ENCODE measurements at regions not wholly inside any gene's neighbourhood (a gene's known extent, or its start where the extent isn't known, plus 50 kb on each side); places are given as distances from the start of the nearest gene placed in this dataset.
"Not testable (repeated sequence)": the region's sequence is repeated elsewhere in the genome, so short reads cannot be mapped to it uniquely, and the experiment has no call there.

GRCh38 chr14:38047195-38047902 lies 160.4 kb upstream of the SSTR1 start:
- Histone ChIP-seq H3K27me3 (ENCODE audit: low read length) (no peaks in the 10 kb centered on the region), H3K9me3 (ENCODE audit: insufficient read depth, low read length) (no peaks in the 10 kb centered on the region), H2AFZ (ENCODE audit: low read depth, low read length, severe bottlenecking) (no peak overlapping the region), H3K9me2 (replicated peaks; ENCODE audit: insufficient read depth, low read length) (0 out of 2 replicates have a peak, but pooled peaks cover 3% of the 10 kb centered on the region), H3K79me2 (ENCODE audit: insufficient read depth, low read length) (no peaks in the 10 kb centered on the region), H3K27ac (ENCODE audit: low read depth, low read length) (no peak overlapping the region), H3K9ac (ENCODE audit: low read length) (no peak overlapping the region), H3K4me2 (ENCODE audit: low read depth, low read length, poor library complexity, severe bottlenecking) (no peak overlapping the region), H3K4me3 (ENCODE audit: insufficient read depth, low read length, poor library complexity, severe bottlenecking) (no peak overlapping the region), H3K36me3 (ENCODE audit: low read length) (no peaks in the 10 kb centered on the region), H3F3A (ENCODE audit: insufficient read depth) (no peaks in the 10 kb centered on the region), H4K20me1 (ENCODE audit: low read depth, low read length) (no peaks in the 10 kb centered on the region)
- TF ChIP-seq CTCF (IDR thresholded peaks at IDR 0.05; ENCODE audit: insufficient read depth, low read length, poor library complexity, severe bottlenecking) (no peak), EZH2phosphoT487 (conservative IDR thresholded peaks at IDR 0.05; ENCODE audit: low read length) (no peak)

DNA sequence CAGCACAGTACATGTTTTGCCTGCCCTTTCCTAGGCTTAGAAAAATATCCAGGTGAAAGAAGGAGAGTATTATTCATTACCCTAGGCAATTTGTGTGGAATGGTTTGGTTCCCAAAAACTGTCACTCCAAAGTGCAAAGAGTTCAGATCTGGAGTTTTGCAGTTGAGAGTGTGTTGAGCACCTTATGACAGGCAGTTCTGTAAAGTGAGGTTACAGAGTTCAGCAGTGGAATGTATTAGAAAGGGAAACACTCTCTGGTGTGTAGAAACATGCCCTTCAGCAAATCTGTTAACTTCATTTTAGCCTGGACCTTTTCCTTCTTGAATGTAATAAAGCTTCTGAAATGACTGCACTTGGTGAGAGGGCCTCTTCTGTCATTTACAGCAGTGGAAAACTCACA lies 154.0 kb upstream of the SSTR1 start:
- Histone ChIP-seq H3K9me3 (ENCODE audit: insufficient read depth, low read length) (no peaks in the 10 kb centered on the region), H3K27ac (ENCODE audit: low read depth, low read length) (no peak overlapping the region), H3K79me2 (ENCODE audit: insufficient read depth, low read length) (no peaks in the 10 kb centered on the region), H3K9me2 (replicated peaks; ENCODE audit: insufficient read depth, low read length) (0 out of 2 replicates have a peak, but pooled peaks cover 3% of the 10 kb centered on the region), H4K20me1 (ENCODE audit: low read depth, low read length) (no peaks in the 10 kb centered on the region), H3F3A (ENCODE audit: insufficient read depth) (no peaks in the 10 kb centered on the region), H3K36me3 (ENCODE audit: low read length) (no peaks in the 10 kb centered on the region), H3K9ac (ENCODE audit: low read length) (no peak overlapping the region), H2AFZ (ENCODE audit: low read depth, low read length, severe bottlenecking) (no peak overlapping the region), H3K4me3 (ENCODE audit: insufficient read depth, low read length, poor library complexity, severe bottlenecking) (no peak overlapping the region), H3K27me3 (ENCODE audit: low read length) (no peaks in the 10 kb centered on the region), H3K4me2 (ENCODE audit: low read depth, low read length, poor library complexity, severe bottlenecking) (no peak overlapping the region)
- TF ChIP-seq CTCF (IDR thresholded peaks at IDR 0.05; ENCODE audit: insufficient read depth, low read length, poor library complexity, severe bottlenecking), result no peak
- TF ChIP-seq EZH2phosphoT487 (conservative IDR thresholded peaks at IDR 0.05; ENCODE audit: low read length), result no peak

DNA sequence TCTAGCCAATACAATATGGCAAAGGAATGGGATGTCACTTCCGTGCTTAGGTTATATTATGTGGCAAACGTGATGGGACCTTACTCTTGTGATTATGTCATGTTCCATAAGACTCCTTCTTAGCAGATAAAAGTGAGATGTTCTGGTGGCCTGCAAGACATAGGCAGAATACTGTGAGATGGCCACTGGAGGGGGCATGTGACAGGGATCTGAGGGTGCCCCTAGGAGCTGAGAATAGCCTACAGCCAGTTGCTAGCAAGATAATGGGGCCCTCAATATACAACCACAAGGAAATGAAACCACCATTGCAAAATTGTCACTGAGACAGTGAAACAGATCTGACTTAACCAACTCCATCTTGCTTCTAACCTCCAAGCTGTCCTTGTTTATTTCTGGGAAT lies 151.4 kb upstream of the SSTR1 start:
- no peak overlapping the region for H3K9ac ChIP-seq (ENCODE audit: low read length)
- TF ChIP-seq EZH2phosphoT487 (conservative IDR thresholded peaks at IDR 0.05; ENCODE audit: low read length) (no peak), CTCF (IDR thresholded peaks at IDR 0.05; ENCODE audit: insufficient read depth, low read length, poor library complexity, severe bottlenecking) (no peak)
- no peak overlapping the region for H2AFZ ChIP-seq (ENCODE audit: low read depth, low read length, severe bottlenecking)
- no peaks in the 10 kb centered on the region for H3F3A ChIP-seq (ENCODE audit: insufficient read depth)
- no peaks in the 10 kb centered on the region for H4K20me1 ChIP-seq (ENCODE audit: low read depth, low read length)
- H3K4me3 ChIP-seq (ENCODE audit: insufficient read depth, low read length, poor library complexity, severe bottlenecking), result no peak overlapping the region
- no peak overlapping the region for H3K4me2 ChIP-seq (ENCODE audit: low read depth, low read length, poor library complexity, severe bottlenecking)
- no peaks in the 10 kb centered on the region for H3K27me3 ChIP-seq (ENCODE audit: low read length)
- H3K36me3 ChIP-seq (ENCODE audit: low read length), result no peaks in the 10 kb centered on the region
- no peaks in the 10 kb centered on the region for H3K9me3 ChIP-seq (ENCODE audit: insufficient read depth, low read length)
- H3K27ac ChIP-seq (ENCODE audit: low read depth, low read length), result no peak overlapping the region
- no peaks in the 10 kb centered on the region for H3K79me2 ChIP-seq (ENCODE audit: insufficient read depth, low read length)
- H3K9me2 ChIP-seq (replicated peaks; ENCODE audit: insufficient read depth, low read length), result no peaks in the 10 kb centered on the region

GRCh38 chr14:38062223-38062622 lies 145.5 kb upstream of the SSTR1 start:
- not testable (repeated sequence) for H3F3A ChIP-seq (ENCODE audit: insufficient read depth); H3K4me3 ChIP-seq (ENCODE audit: insufficient read depth, low read length, poor library complexity, severe bottlenecking); H3K27me3 ChIP-seq (ENCODE audit: low read length); H3K27ac ChIP-seq (ENCODE audit: low read depth, low read length); H3K9ac ChIP-seq (ENCODE audit: low read length); H4K20me1 ChIP-seq (ENCODE audit: low read depth, low read length); H3K79me2 ChIP-seq (ENCODE audit: insufficient read depth, low read length); H3K36me3 ChIP-seq (ENCODE audit: low read length); H3K9me3 ChIP-seq (ENCODE audit: insufficient read depth, low read length); H2AFZ ChIP-seq (ENCODE audit: low read depth, low read length, severe bottlenecking); H3K9me2 ChIP-seq (replicated peaks; ENCODE audit: insufficient read depth, low read length); H3K4me2 ChIP-seq (ENCODE audit: low read depth, low read length, poor library complexity, severe bottlenecking)
